NT2/D1 (cell line): ENCODE measurements at regions not wholly inside any gene's neighbourhood (a gene's known extent, or its start where the extent isn't known, plus 50 kb on each side); places are given as distances from the start of the nearest gene placed in this dataset.

Source experiments
- YY1 ChIP-seq: IDR thresholded peaks from 2 replicates; pipeline ENCODE4 v1.6.1; 2011; ENCODE audit not compliant: insufficient read length, insufficient read depth
- ZNF274 ChIP-seq: IDR thresholded peaks from 2 replicates; pipeline ENCODE4 v1.6.1; 2011; ENCODE audit warnings: mild to moderate bottlenecking, low read depth, low read length

GRCh38 chr21:27505516-27505915 is 538.6 kb upstream of the ADAMTS5 start:
- TF ChIP-seq YY1 (no peak), ZNF274 (no peak)
